ENCODE measurements at regions not wholly inside any gene's neighbourhood (a gene's known extent, or its start where the extent isn't known, plus 50 kb on each side); places are given as distances from the start of the nearest gene placed in this dataset.

DNA sequence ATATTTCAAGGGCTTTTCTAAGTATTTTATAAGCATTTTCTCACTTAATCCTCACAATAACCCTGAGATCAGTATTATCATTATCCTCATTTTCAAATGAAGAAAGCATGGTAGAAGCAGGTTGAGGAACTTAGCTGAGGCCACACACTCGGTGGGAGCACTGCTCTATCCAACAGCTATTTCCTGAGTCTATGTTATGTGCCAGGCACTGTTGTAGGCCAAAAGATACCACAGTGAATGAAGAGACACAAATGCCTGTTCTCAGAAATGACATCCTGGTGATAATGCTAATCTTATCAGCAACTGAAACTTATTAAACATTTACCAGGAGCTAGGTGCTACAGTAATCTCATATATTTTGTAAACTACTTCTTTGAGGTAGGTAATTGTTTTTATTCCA, 553.9 kb upstream of the ARGLU1 start:
- TF ChIP-seq, protein P1, sequence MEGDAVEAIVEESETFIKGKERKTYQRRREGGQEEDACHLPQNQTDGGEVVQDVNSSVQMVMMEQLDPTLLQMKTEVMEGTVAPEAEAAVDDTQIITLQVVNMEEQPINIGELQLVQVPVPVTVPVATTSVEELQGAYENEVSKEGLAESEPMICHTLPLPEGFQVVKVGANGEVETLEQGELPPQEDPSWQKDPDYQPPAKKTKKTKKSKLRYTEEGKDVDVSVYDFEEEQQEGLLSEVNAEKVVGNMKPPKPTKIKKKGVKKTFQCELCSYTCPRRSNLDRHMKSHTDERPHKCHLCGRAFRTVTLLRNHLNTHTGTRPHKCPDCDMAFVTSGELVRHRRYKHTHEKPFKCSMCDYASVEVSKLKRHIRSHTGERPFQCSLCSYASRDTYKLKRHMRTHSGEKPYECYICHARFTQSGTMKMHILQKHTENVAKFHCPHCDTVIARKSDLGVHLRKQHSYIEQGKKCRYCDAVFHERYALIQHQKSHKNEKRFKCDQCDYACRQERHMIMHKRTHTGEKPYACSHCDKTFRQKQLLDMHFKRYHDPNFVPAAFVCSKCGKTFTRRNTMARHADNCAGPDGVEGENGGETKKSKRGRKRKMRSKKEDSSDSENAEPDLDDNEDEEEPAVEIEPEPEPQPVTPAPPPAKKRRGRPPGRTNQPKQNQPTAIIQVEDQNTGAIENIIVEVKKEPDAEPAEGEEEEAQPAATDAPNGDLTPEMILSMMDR (IDR thresholded peaks at IDR 0.05; ENCODE audit: control insufficient read depth, insufficient read depth, low read depth, low read length, missing control alignments): no peak
- no peak for DNase-seq (ENCODE audit: low read depth)
- H3K4me3 ChIP-seq (ENCODE audit: control insufficient read depth, low read depth, low read length): no peak overlapping the region

DNA sequence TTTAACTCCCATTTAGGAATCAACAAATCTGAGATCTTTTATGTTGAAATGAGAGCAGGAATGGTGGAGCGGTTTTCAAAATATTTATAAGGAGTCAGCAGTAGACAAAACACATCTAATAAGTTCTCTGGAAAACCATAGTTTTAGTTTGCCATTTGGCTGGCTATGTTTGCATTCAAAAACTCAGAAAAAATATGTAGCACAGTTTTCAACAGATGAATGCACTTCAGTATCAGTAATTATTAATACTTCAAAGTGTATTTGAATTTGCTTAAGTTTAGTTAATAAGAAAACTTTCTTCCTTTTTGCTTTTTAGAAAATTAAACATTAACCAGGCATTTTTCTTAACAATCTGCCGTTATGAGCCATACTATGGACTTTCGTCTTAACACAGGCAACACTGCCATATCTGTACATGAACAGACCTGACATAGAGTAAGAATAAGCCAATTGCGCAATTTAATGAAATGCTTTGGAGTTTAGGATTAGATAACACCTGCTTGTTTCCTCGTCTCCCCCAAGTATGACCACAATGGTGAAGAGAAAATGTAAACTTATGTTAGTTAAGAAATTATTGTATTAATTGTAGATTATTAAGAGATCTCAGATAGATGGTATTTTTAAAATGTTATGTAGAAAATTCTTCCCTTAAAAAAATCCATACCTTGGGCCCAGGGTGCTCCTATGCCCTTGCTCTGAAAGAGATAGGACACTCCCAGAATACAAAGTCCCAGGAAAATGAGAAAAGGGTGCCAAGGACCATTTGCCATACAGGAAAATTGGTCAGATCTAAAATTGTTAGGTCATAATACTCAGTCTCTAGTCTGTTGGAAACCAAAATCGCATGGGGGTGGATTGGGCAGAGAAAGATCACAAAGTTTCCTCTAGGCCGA, 552.3 kb upstream of the ARGLU1 start:
- H3K4me3 ChIP-seq (ENCODE audit: control insufficient read depth, low read depth, low read length): no peak overlapping the region
- DNase-seq (ENCODE audit: low read depth): no peak
- TF ChIP-seq, protein P1 (IDR thresholded peaks at IDR 0.05; ENCODE audit: control insufficient read depth, insufficient read depth, low read depth, low read length, missing control alignments): no peak

DNA sequence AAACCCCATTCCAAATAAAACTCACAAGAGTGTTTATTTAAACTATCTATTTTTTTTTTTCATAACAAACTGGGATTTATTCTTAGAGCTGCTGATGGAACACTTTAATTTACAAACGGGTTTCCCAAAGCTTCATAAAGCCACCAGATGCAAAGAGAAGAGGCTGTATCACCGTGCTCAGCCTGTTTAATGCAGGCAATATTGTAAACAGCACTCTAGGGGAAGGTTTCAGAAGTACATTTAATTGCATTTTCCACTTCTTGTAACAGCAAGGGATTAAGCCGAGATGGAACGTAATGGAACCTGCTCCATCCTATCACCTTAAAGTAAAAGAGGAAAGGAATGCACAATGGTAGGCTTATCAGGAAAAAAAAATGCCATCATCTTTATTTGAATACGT, 550.6 kb upstream of the ARGLU1 start:
- no peak overlapping the region for H3K4me3 ChIP-seq (ENCODE audit: control insufficient read depth, low read depth, low read length)
- DNase-seq (ENCODE audit: low read depth): no peak
- TF ChIP-seq, protein P1 (IDR thresholded peaks at IDR 0.05; ENCODE audit: control insufficient read depth, insufficient read depth, low read depth, low read length, missing control alignments): no peak

DNA sequence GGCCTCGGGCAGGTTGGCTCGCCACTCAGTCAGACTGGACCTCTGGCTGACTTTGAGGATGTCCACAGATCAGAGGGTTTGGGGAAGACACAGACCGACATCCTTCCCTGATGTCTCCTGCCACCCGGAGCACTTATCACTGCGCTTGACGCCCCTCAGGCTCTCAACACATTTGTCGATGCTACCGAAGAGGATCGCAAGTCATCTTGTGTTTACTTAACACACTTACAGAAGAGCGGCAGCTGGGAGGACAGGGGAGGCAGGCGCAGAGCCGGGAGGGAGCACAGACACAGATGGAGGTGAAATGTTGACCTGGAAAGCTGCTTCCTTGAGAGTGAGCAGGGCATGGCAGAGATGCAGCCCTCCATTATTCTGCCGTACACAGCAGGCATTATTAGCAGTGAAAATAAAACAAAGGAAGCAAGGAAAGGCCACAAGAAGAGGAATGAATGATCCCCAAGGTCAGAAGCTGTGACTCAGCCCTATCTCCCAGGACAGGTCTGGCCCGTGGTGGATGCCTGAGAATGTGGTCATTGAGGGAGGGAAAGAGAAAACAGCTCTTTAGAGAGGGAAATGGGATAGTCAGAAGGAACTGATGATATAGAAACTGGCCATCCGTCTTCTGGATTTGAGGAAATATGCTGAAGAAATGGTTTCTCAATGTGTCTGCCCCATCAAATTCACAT, 549.5 kb upstream of the ARGLU1 start:
- H3K4me3 ChIP-seq (ENCODE audit: control insufficient read depth, low read depth, low read length): no peak overlapping the region
- DNase-seq (ENCODE audit: low read depth): no peak
- TF ChIP-seq, protein P1 (IDR thresholded peaks at IDR 0.05; ENCODE audit: control insufficient read depth, insufficient read depth, low read depth, low read length, missing control alignments): no peak

DNA sequence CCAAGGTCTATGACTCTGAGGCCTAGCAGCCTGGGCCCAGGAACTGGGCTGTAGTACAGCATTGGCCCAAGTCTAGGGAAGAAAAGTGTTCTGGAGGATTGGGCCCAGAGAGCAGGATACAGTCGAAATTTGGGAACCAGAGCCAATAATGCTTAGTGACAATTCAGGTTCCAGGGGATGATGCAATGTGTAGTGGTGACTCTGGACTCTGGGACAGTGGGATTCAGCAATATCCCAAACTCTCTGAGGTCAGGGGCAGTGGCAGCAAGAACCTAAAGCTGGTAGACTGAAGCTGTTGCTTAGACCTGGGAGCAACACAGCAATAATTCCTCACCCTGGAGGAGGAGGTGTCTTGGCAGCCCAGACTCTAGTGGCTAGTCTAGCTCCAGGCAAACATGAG, 545.5 kb upstream of the ARGLU1 start:
- TF ChIP-seq, protein P1 (IDR thresholded peaks at IDR 0.05; ENCODE audit: control insufficient read depth, insufficient read depth, low read depth, low read length, missing control alignments): no peak
- no peak for DNase-seq (ENCODE audit: low read depth)

DNA sequence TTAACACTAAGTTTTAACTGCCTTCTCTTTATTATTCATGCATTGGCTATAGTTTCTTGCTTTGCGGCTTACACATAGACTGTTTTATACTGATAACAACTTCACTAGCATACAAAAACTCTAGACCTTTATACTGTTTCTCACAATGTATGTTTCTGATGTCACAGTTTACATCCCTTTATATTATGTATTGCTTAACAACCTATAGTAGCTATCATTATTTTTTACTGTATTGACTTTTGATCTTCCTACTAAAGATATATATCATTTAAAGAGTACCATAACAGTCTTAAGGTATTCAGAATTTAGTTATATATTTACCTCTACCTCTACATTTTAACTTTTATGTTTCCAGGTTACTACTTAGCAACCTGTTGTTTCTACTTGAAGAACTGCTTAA, 543.3 kb upstream of the ARGLU1 start:
- DNase-seq (ENCODE audit: low read depth): no peak
- TF ChIP-seq, protein P1 (IDR thresholded peaks at IDR 0.05; ENCODE audit: control insufficient read depth, insufficient read depth, low read depth, low read length, missing control alignments): no peak
- no peak overlapping the region for H3K4me3 ChIP-seq (ENCODE audit: control insufficient read depth, low read depth, low read length)

More for the DNA sequence above, 545.5 kb upstream of the ARGLU1 start:
- no peak overlapping the region for H3K4me3 ChIP-seq (ENCODE audit: control insufficient read depth, low read depth, low read length)
